Stomach (tissue), 4 donors: ENCODE measurements at regions not wholly inside any gene's neighbourhood (a gene's known extent, or its start where the extent isn't known, plus 50 kb on each side); places are given as distances from the start of the nearest gene placed in this dataset.

ENCODE experiments used
- CTCF ChIP-seq, 7 experiments: fragments of 450-650 bp in 4 of 7; fragments of 200-600 bp in 3 of 7; sonication (generic) in 3 of 7; IDR thresholded peaks; one replicate each; pipeline ENCODE4 v1.5.1; 2016 to 2019; ENCODE audit warnings: antibody characterized with exemption in 7 of 7, control low read depth in 2 of 7, mild to moderate bottlenecking in 1 of 7
- EP300 ChIP-seq: sonication (generic); formaldehyde crosslinking; IDR thresholded peaks from one replicate; pipeline ENCODE4 v1.6.1; 2017; ENCODE audit warnings: antibody characterized with exemption
- POLR2A ChIP-seq, 4 donors: fragments of 450-650 bp; IDR thresholded peaks; one replicate each; pipeline ENCODE4 v1.6.1; 2016; ENCODE audit warnings: antibody characterized with exemption in 4 of 4, control low read depth in 2 of 4, mild to moderate bottlenecking in 1 of 4, moderate library complexity in 1 of 4
- POLR2AphosphoS5 ChIP-seq, 3 donors: sonication (generic); formaldehyde crosslinking; IDR thresholded peaks; one replicate each; pipeline ENCODE4 v1.6.1; 2016; ENCODE audit warnings: antibody characterized with exemption in 3 of 3

DNA sequence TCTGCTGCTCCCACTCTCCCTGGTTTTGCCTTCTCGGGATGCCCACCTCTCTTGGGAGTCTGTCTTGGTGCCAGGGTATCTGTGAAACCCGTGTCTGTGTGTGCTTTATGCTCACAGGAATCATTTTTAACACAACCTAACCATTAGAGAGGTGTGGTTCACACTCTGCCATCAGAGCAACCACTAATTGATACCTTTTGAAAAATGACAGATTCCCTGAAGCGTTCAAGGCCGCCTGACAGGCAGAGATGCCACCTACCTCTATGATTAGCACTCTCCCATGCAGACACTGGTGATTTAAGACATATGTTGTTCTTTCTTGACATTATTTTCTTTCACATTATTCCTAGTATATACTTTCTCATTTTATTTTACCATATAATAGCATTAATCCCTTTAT, 207.3 kb upstream of the SGCD start:
- TF ChIP-seq CTCF (IDR thresholded peaks at IDR 0.05): no peak
- no peak for TF ChIP-seq EP300
- no peak for TF ChIP-seq POLR2A (IDR thresholded peaks at IDR 0.05)
- no peak for TF ChIP-seq POLR2AphosphoS5 (IDR thresholded peaks at IDR 0.05)
